Neural progenitor cell (in vitro differentiated cells): ENCODE measurements at regions not wholly inside any gene's neighbourhood (a gene's known extent, or its start where the extent isn't known, plus 50 kb on each side); places are given as distances from the start of the nearest gene placed in this dataset.

ENCODE experiments used
- CTCF ChIP-seq: fragments of 200-600 bp; sonication (generic); IDR thresholded peaks from 2 replicates; pipeline ENCODE4 v1.5.1; 2017; ENCODE audit warnings: antibody characterized with exemption, mild to moderate bottlenecking
- EZH2phosphoT487 ChIP-seq: fragments of 200-600 bp; sonication (generic); IDR thresholded peaks from 2 replicates; pipeline ENCODE4 v1.6.1; 2017; ENCODE audit warnings: antibody characterized with exemption

GRCh38 chr5:164053123-164053522, 547.7 kb downstream of the MAT2B start:
- TF ChIP-seq CTCF = no peak
- no peak for TF ChIP-seq EZH2phosphoT487
